HCT116 (cell line): ENCODE measurements at regions not wholly inside any gene's neighbourhood (a gene's known extent, or its start where the extent isn't known, plus 50 kb on each side); places are given as distances from the start of the nearest gene placed in this dataset.

Experiments used
- ATAC-seq: fragments of 200-7000 bp; cut with Tn5 transposase; 2 replicates; pipeline ENCODE4 v1.9.1; 2020; ENCODE audit warnings: mild to moderate bottlenecking, moderate library complexity
- BruUV-seq: library from RNA; stranded (reverse); fragments of 400-500 nt; replicated peaks from 2 replicates; lab custom pipeline; 2021; lab: Mats Ljungman, UMichigan
- CTCF ChIA-PET: fragments of 300-600 bp; sonication (Branson Sonifier 250); formaldehyde crosslinking; loops from one replicate; lab custom pipeline; 2021; ENCODE audit warnings: antibody characterized with exemption; lab: Charles Lee
- POLR2A ChIA-PET: fragments of 300-600, 350-600 bp; sonication (Branson Sonifier 250); formaldehyde crosslinking; loops from one replicate; lab custom pipeline; 2021; ENCODE audit warnings: antibody characterized with exemption; lab: Charles Lee
- RAD21 ChIA-PET, 2 experiments: fragments of 300-600 bp; sonication (Branson Sonifier 250); formaldehyde crosslinking; loops; one replicate each; lab custom pipeline; 2023; ENCODE audit warnings: low total read pairs in 2 of 2; ENCODE audit not compliant: uncharacterized antibody in 2 of 2, unreplicated experiment in 2 of 2, low non-redundant PET in 1 of 2; lab: Charles Lee
- DNase-seq: peaks from one replicate; pipeline ENCODE4 v3.0.0-alpha.2; 2010; ENCODE audit warnings: low read depth, low spot score
- H2AFZ ChIP-seq: fragments of 200-600 bp; shearing (Covaris generic), sonication (generic); 2 replicates; pipeline ENCODE4 v1.6.1; 2017; ENCODE audit warnings: low read depth, mixed run types, mixed read lengths, antibody characterized with exemption, low read length; ENCODE audit not compliant: poor library complexity, severe bottlenecking
- H3K27ac ChIP-seq: 2 replicates; pipeline ENCODE4 v1.5.1; 2012; ENCODE audit warnings: low read depth, low read length
- H3K27me3 ChIP-seq: fragments of 200-600 bp; sonication (generic); 2 replicates; pipeline ENCODE4 v1.6.1; 2016; ENCODE audit warnings: mixed run types, low read length, mixed read lengths; ENCODE audit not compliant: insufficient read depth
- H3K36me3 ChIP-seq, 2 experiments: fragments of 200-500 bp in 1 of 2; fragments of 200-600 bp in 1 of 2; sonication (Bioruptor generic) in 1 of 2; sonication (generic) in 1 of 2; 2 replicates each; pipeline versions ENCODE4 v1.5.1 to v1.6.1; 2014 to 2016; ENCODE audit warnings: low read length in 2 of 2, inconsistent platforms in 1 of 2, mixed read lengths in 1 of 2, mixed run types in 1 of 2; ENCODE audit not compliant: insufficient read depth in 2 of 2, control insufficient read depth in 1 of 2
- H3K4me1 ChIP-seq, 2 experiments: fragments of 200-600 bp in 1 of 2; sonication (generic) in 1 of 2; 2 replicates each; pipeline versions ENCODE4 v1.5.1 to v1.6.1; 2012 to 2017; ENCODE audit warnings: low read length in 2 of 2, inconsistent platforms in 1 of 2, mild to moderate bottlenecking in 1 of 2, mixed read lengths in 1 of 2, mixed run types in 1 of 2, moderate library complexity in 1 of 2; ENCODE audit not compliant: insufficient read depth in 2 of 2, control insufficient read depth in 1 of 2
- H3K4me2 ChIP-seq: fragments of 200-600 bp; sonication (generic); 2 replicates; pipeline ENCODE4 v1.6.1; 2017; ENCODE audit warnings: mixed run types, low read length, mixed read lengths
- H3K4me3 ChIP-seq, 2 experiments: fragments of 200-600 bp in 1 of 2; sonication (generic) in 1 of 2; replicated peaks in 1 of 2; 2 replicates each; pipeline ENCODE4 v1.5.1; 2011 to 2016; ENCODE audit warnings: low read length in 2 of 2, control low read depth in 1 of 2, low read depth in 1 of 2, mild to moderate bottlenecking in 1 of 2, mixed read lengths in 1 of 2, mixed run types in 1 of 2
- H3K79me2 ChIP-seq: fragments of 200-600 bp; sonication (generic); 2 replicates; pipeline ENCODE4 v1.6.1; 2017; ENCODE audit warnings: mild to moderate bottlenecking, mixed run types, low read length, moderate library complexity, mixed read lengths; ENCODE audit not compliant: insufficient read depth
- H3K9ac ChIP-seq: fragments of 200-600 bp; sonication (generic); 2 replicates; pipeline ENCODE4 v1.6.1; 2016; ENCODE audit warnings: low read length, mixed read lengths
- H3K9me2 ChIP-seq: fragments of 200-600 bp; sonication (generic), shearing (Covaris generic); 2 replicates; pipeline ENCODE4 v1.6.1; 2017; ENCODE audit warnings: mixed run types, mild to moderate bottlenecking, moderate library complexity; ENCODE audit not compliant: insufficient read depth
- H3K9me3 ChIP-seq, 2 experiments: fragments of 200-500 bp in 1 of 2; fragments of 200-600 bp in 1 of 2; sonication (Bioruptor generic) in 1 of 2; sonication (generic) in 1 of 2; 2 replicates each; pipeline ENCODE4 v1.6.1; 2014 to 2017; ENCODE audit warnings: low read length in 2 of 2, mixed read lengths in 2 of 2, inconsistent platforms in 1 of 2, low read depth in 1 of 2, mild to moderate bottlenecking in 1 of 2, mixed run types in 1 of 2, moderate library complexity in 1 of 2; ENCODE audit not compliant: control insufficient read depth in 1 of 2, insufficient read depth in 1 of 2
- H4K20me1 ChIP-seq: fragments of 200-600 bp; sonication (generic), shearing (Covaris generic); 2 replicates; pipeline ENCODE4 v1.6.1; 2017; ENCODE audit warnings: mixed run types, mild to moderate bottlenecking, moderate library complexity; ENCODE audit not compliant: insufficient read depth
- CBX3 ChIP-seq: IDR thresholded peaks from 2 replicates; pipeline ENCODE4 v1.6.1; 2012; ENCODE audit warnings: low read depth
- CEBPB ChIP-seq: IDR thresholded peaks from 2 replicates; pipeline ENCODE4 v1.6.1; 2012; ENCODE audit warnings: low read depth
- EGR1 ChIP-seq: IDR thresholded peaks from 2 replicates; pipeline ENCODE4 v1.6.1; 2012; ENCODE audit warnings: low read depth
- ELF1 ChIP-seq: IDR thresholded peaks from 2 replicates; pipeline ENCODE4 v1.6.1; 2012; ENCODE audit warnings: low read depth, borderline replicate concordance
- EZH2 ChIP-seq: fragments of 200-600 bp; sonication (generic); IDR thresholded peaks from 2 replicates; pipeline ENCODE4 v1.6.1; 2017; ENCODE audit warnings: antibody characterized with exemption, mixed run types
- EZH2phosphoT487 ChIP-seq: fragments of 200-600 bp; IDR thresholded peaks from 2 replicates; pipeline ENCODE4 v1.6.1; 2018; ENCODE audit warnings: antibody characterized with exemption, borderline replicate concordance
- FOSL1 ChIP-seq: IDR thresholded peaks from 2 replicates; pipeline ENCODE4 v1.6.1; 2012; ENCODE audit warnings: low read depth
- POLR2AphosphoS5 ChIP-seq: IDR thresholded peaks from 2 replicates; pipeline ENCODE4 v1.6.1; 2011; ENCODE audit warnings: mild to moderate bottlenecking, low read depth, low read length, moderate library complexity
- RAD21 ChIP-seq: IDR thresholded peaks from 2 replicates; pipeline ENCODE4 v1.6.1; 2012; ENCODE audit warnings: low read depth, mild to moderate bottlenecking
- SIN3A ChIP-seq: IDR thresholded peaks from 2 replicates; pipeline ENCODE4 v1.6.1; 2012; ENCODE audit warnings: low read depth
- SRF ChIP-seq: IDR thresholded peaks from 2 replicates; pipeline ENCODE4 v1.6.1; 2012; ENCODE audit warnings: low read depth
- TCF7L2 ChIP-seq: IDR thresholded peaks from 2 replicates; pipeline ENCODE4 v1.7.0; 2011; ENCODE audit warnings: borderline replicate concordance, inconsistent platforms; ENCODE audit not compliant: insufficient read depth, insufficient read length; ENCODE audit errors: extremely low read depth
- ZNF274 ChIP-seq: fragments of 200-500 bp; sonication (Bioruptor generic); IDR thresholded peaks from 2 replicates; pipeline ENCODE4 v1.6.1; 2014; ENCODE audit warnings: mild to moderate bottlenecking, low read depth, low read length, inconsistent platforms
- intact Hi-C: fragments of 100-400 bp; cut with micrococcal nuclease; formaldehyde crosslinking; loops from 2 replicates; pipeline ENCODE4 v1.10.0; 2022
- TF ChIP-seq, protein P1 (sequence below): IDR thresholded peaks from 2 replicates; pipeline ENCODE4 v1.6.1; 2011; ENCODE audit warnings: mild to moderate bottlenecking, low read length, moderate library complexity; ENCODE audit not compliant: insufficient replicate concordance; ENCODE audit errors: extremely low read depth
- TF ChIP-seq, protein P2 (sequence below): IDR thresholded peaks from 2 replicates; pipeline ENCODE4 v1.6.1; 2012
- TF ChIP-seq, protein P3 (sequence below), 3 experiments: fragments of 200-600 bp in 1 of 3; sonication (generic) in 1 of 3; IDR thresholded peaks in 2 of 3; conservative IDR thresholded peaks in 1 of 3; 2 replicates each; pipeline ENCODE4 v1.5.1; 2012 to 2017; ENCODE audit warnings: low read depth in 2 of 3, low read length in 2 of 3, antibody characterized with exemption in 1 of 3, borderline replicate concordance in 1 of 3, control low read depth in 1 of 3, mild to moderate bottlenecking in 1 of 3, mixed read lengths in 1 of 3, mixed run types in 1 of 3, moderate library complexity in 1 of 3; ENCODE audit not compliant: insufficient read depth in 1 of 3
- TF ChIP-seq, protein P4 (sequence below): IDR thresholded peaks from 2 replicates; pipeline ENCODE4 v1.6.1; 2012; ENCODE audit warnings: low read depth
- TF ChIP-seq, protein P5 (sequence below): IDR thresholded peaks from 2 replicates; pipeline ENCODE4 v1.6.1; 2012

DNA sequence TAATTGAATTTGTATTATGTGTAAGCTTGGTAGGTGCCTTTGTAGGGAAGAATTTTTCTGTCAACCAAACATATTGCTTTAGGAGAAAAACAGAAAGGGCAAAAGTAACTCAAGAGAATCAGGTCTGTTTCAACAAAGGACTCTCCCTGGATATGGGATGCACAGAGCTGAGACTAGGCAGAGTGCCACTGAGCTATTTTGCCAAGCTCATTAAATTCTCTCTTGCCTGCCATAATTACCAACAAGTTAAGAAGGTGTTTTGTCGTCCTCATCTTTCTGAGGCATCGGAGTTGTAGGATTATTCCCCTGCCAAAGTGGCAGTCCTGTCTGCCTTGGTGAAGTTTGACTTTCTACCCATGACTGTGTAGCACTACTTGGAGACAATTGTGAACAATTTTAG lies 438.9 kb upstream of the SEL1L start:
- POLR2A ChIA-PET, result no interaction called here
- ATAC-seq, result no peak

More for the DNA sequence above, 438.9 kb upstream of the SEL1L start:
- Histone ChIP-seq H3K36me3 (no peaks in the 10 kb centered on the region), H4K20me1 (no peaks in the 10 kb centered on the region), H3K27me3 (no peaks in the 10 kb centered on the region), H3K9ac (no peak overlapping the region), H3K9me2 (no peaks in the 10 kb centered on the region), H3K4me1 (no peaks in the 10 kb centered on the region), H3K79me2 (no peaks in the 10 kb centered on the region), H3K27ac (no peak overlapping the region), H3K9me3 (no peaks in the 10 kb centered on the region; a peak in 1 of 4 replicates), H3K4me2 (no peak overlapping the region), H3K4me3 (no peak overlapping the region), H2AFZ (no peak overlapping the region)
- no TSS peak for BruUV-seq
- ChIA-PET RAD21 (no interaction called here), CTCF (no interaction called here)
- intact Hi-C loops, result no loop called here
- DNase-seq, result no peak
- no peak for TF ChIP-seq EZH2phosphoT487
- no peak for TF ChIP-seq CEBPB
- TF ChIP-seq POLR2AphosphoS5, result no peak
- TF ChIP-seq, protein P1, sequence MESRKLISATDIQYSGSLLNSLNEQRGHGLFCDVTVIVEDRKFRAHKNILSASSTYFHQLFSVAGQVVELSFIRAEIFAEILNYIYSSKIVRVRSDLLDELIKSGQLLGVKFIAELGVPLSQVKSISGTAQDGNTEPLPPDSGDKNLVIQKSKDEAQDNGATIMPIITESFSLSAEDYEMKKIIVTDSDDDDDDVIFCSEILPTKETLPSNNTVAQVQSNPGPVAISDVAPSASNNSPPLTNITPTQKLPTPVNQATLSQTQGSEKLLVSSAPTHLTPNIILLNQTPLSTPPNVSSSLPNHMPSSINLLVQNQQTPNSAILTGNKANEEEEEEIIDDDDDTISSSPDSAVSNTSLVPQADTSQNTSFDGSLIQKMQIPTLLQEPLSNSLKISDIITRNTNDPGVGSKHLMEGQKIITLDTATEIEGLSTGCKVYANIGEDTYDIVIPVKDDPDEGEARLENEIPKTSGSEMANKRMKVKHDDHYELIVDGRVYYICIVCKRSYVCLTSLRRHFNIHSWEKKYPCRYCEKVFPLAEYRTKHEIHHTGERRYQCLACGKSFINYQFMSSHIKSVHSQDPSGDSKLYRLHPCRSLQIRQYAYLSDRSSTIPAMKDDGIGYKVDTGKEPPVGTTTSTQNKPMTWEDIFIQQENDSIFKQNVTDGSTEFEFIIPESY, result no peak
- TF ChIP-seq TCF7L2, result no peak
- no peak for TF ChIP-seq EZH2
- TF ChIP-seq SRF, result no peak
- no peak for TF ChIP-seq FOSL1
- TF ChIP-seq CBX3, result no peak
- TF ChIP-seq, protein P2, sequence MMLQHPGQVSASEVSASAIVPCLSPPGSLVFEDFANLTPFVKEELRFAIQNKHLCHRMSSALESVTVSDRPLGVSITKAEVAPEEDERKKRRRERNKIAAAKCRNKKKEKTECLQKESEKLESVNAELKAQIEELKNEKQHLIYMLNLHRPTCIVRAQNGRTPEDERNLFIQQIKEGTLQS, result no peak
- TF ChIP-seq SIN3A, result no peak
- TF ChIP-seq, protein P3, sequence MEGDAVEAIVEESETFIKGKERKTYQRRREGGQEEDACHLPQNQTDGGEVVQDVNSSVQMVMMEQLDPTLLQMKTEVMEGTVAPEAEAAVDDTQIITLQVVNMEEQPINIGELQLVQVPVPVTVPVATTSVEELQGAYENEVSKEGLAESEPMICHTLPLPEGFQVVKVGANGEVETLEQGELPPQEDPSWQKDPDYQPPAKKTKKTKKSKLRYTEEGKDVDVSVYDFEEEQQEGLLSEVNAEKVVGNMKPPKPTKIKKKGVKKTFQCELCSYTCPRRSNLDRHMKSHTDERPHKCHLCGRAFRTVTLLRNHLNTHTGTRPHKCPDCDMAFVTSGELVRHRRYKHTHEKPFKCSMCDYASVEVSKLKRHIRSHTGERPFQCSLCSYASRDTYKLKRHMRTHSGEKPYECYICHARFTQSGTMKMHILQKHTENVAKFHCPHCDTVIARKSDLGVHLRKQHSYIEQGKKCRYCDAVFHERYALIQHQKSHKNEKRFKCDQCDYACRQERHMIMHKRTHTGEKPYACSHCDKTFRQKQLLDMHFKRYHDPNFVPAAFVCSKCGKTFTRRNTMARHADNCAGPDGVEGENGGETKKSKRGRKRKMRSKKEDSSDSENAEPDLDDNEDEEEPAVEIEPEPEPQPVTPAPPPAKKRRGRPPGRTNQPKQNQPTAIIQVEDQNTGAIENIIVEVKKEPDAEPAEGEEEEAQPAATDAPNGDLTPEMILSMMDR (IDR thresholded peaks at IDR 0.05 in 2 of 3, conservative IDR thresholded peaks at IDR 0.05 in 1 of 3; ENCODE audit: borderline replicate concordance in 1 of 3, insufficient read depth in 1 of 3, low read depth in 2 of 3, low read length in 2 of 3), result no peak
- TF ChIP-seq, protein P4, sequence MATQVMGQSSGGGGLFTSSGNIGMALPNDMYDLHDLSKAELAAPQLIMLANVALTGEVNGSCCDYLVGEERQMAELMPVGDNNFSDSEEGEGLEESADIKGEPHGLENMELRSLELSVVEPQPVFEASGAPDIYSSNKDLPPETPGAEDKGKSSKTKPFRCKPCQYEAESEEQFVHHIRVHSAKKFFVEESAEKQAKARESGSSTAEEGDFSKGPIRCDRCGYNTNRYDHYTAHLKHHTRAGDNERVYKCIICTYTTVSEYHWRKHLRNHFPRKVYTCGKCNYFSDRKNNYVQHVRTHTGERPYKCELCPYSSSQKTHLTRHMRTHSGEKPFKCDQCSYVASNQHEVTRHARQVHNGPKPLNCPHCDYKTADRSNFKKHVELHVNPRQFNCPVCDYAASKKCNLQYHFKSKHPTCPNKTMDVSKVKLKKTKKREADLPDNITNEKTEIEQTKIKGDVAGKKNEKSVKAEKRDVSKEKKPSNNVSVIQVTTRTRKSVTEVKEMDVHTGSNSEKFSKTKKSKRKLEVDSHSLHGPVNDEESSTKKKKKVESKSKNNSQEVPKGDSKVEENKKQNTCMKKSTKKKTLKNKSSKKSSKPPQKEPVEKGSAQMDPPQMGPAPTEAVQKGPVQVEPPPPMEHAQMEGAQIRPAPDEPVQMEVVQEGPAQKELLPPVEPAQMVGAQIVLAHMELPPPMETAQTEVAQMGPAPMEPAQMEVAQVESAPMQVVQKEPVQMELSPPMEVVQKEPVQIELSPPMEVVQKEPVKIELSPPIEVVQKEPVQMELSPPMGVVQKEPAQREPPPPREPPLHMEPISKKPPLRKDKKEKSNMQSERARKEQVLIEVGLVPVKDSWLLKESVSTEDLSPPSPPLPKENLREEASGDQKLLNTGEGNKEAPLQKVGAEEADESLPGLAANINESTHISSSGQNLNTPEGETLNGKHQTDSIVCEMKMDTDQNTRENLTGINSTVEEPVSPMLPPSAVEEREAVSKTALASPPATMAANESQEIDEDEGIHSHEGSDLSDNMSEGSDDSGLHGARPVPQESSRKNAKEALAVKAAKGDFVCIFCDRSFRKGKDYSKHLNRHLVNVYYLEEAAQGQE, result no peak
- TF ChIP-seq EGR1, result no peak
- TF ChIP-seq ELF1, result no peak
- TF ChIP-seq, protein P5, sequence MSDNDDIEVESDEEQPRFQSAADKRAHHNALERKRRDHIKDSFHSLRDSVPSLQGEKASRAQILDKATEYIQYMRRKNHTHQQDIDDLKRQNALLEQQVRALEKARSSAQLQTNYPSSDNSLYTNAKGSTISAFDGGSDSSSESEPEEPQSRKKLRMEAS, result no peak
- no peak for TF ChIP-seq ZNF274
- no peak for TF ChIP-seq RAD21
